ENCODE measurements at regions not wholly inside any gene's neighbourhood (a gene's known extent, or its start where the extent isn't known, plus 50 kb on each side); places are given as distances from the start of the nearest gene placed in this dataset.

GRCh38 chr18:71134122-71134521 lies 845.3 kb downstream of the SOCS6 start:
- TF ChIP-seq CTCF (IDR thresholded peaks at IDR 0.05) (no peak), POLR2A (IDR thresholded peaks at IDR 0.05) (no peak)

Measured in uterus (tissue), 2 donors.